ENCODE measurements at regions not wholly inside any gene's neighbourhood (a gene's known extent, or its start where the extent isn't known, plus 50 kb on each side); places are given as distances from the start of the nearest gene placed in this dataset.

DNA sequence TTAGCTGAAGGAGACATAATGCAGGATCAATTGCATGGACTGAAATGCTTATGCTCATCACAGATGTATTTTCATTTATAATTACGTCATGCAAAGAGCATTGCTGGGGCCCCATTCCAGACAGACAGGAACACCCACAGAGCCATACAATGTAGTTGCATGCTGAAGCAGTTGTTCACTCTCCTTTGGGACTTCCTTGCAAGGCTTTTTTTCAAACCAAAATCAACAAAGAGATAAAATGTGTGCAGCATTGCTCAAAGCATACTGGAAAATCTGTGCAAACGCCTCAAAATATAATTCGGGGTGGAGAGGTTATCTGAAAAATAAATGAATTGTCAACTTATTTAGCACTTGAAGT, 463.2 kb downstream of the CDH2 start:
- ATAC-seq (ENCODE audit: low read depth): no peak
- in situ Hi-C loops (cut with MboI; ENCODE audit: low sequenced_read_pairs): no loop called here
- Histone ChIP-seq H3K4me2 (ENCODE audit: low read depth, low read length) (no peak overlapping the region), H3K9ac (ENCODE audit: low read depth, low read length) (no peak overlapping the region), H2AK5ac (ENCODE audit: low read depth, low read length) (no peak overlapping the region), H3K27ac (ENCODE audit: insufficient read depth, low read length) (no peak overlapping the region), H3K4me1 (ENCODE audit: control insufficient read depth, insufficient read depth, low read length) (no peaks in the 10 kb centered on the region), H3K23ac (ENCODE audit: low read depth, low read length) (no peak overlapping the region), H3K36me3 (ENCODE audit: control insufficient read depth, insufficient read depth, low read length) (no peaks in the 10 kb centered on the region), H4K20me1 (ENCODE audit: insufficient read depth, low read length) (no peaks in the 10 kb centered on the region), H3K4me3 (ENCODE audit: insufficient read depth, low read depth, low read length) (no peak overlapping the region), H3K14ac (replicated peaks; ENCODE audit: low read depth, low read length) (no peak overlapping the region), H2AK9ac (replicated peaks; ENCODE audit: low read depth, low read length, poor library complexity) (no peak overlapping the region), H3K9me1 (ENCODE audit: insufficient read depth, low read length) (no peaks in the 10 kb centered on the region), H2BK15ac (ENCODE audit: low read depth, low read length) (no peak overlapping the region), H3K79me1 (ENCODE audit: low read depth in 1 of 2, low read length in 2 of 2) (no peaks in the 10 kb centered on the region), H3K27me3 (ENCODE audit: control insufficient read depth, insufficient read depth, low read length) (no peaks in the 10 kb centered on the region), H3K9me3 (ENCODE audit: control insufficient read depth, insufficient read depth, low read length) (no peaks in the 10 kb centered on the region), H2BK5ac (ENCODE audit: low read depth, low read length, poor library complexity, severe bottlenecking) (no peak overlapping the region), H3K18ac (ENCODE audit: low read depth, low read length) (no peak overlapping the region), H4K8ac (ENCODE audit: low read depth in 2 of 2, low read length in 2 of 2) (no peak overlapping the region), H4K91ac (ENCODE audit: insufficient read depth, low read depth, low read length) (no peak overlapping the region), H2AFZ (replicated peaks; ENCODE audit: low read length, poor library complexity) (no peak overlapping the region), H4K5ac (ENCODE audit: low read depth, low read length) (no peak overlapping the region), H2BK120ac (ENCODE audit: low read depth, low read length) (no peak overlapping the region), H3K4ac (ENCODE audit: low read depth, low read length) (no peak overlapping the region), H3K56ac (ENCODE audit: extremely low read depth, insufficient read depth, low read length) (no peak overlapping the region), H2BK20ac (ENCODE audit: low read depth, low read length) (no peak overlapping the region)
- TF ChIP-seq, protein P1, sequence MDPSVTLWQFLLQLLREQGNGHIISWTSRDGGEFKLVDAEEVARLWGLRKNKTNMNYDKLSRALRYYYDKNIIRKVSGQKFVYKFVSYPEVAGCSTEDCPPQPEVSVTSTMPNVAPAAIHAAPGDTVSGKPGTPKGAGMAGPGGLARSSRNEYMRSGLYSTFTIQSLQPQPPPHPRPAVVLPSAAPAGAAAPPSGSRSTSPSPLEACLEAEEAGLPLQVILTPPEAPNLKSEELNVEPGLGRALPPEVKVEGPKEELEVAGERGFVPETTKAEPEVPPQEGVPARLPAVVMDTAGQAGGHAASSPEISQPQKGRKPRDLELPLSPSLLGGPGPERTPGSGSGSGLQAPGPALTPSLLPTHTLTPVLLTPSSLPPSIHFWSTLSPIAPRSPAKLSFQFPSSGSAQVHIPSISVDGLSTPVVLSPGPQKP (IDR thresholded peaks at IDR 0.05; ENCODE audit: borderline replicate concordance, low read depth, low read length): no peak
- TF ChIP-seq FOS (IDR thresholded peaks at IDR 0.05; ENCODE audit: low read depth, low read length) (no peak), BHLHE40 (IDR thresholded peaks at IDR 0.05; ENCODE audit: low read depth, low read length) (no peak), MXI1 (IDR thresholded peaks at IDR 0.05; ENCODE audit: borderline replicate concordance, low read depth, low read length) (no peak), SMC3 (IDR thresholded peaks at IDR 0.05; ENCODE audit: low read depth, low read length) (no peak), MAZ (IDR thresholded peaks at IDR 0.05; ENCODE audit: borderline replicate concordance, low read depth, low read length) (no peak), CHD1 (IDR thresholded peaks at IDR 0.05; ENCODE audit: low read depth, low read length) (no peak), RAD21 (IDR thresholded peaks at IDR 0.05; ENCODE audit: low read length) (no peak), RFX5 (IDR thresholded peaks at IDR 0.05; ENCODE audit: low read depth, low read length) (no peak), MAFK (IDR thresholded peaks at IDR 0.05; ENCODE audit: low read depth, low read length) (no peak), RCOR1 (IDR thresholded peaks at IDR 0.05; ENCODE audit: insufficient replicate concordance, low read length) (no peak)
- TF ChIP-seq, protein P2, sequence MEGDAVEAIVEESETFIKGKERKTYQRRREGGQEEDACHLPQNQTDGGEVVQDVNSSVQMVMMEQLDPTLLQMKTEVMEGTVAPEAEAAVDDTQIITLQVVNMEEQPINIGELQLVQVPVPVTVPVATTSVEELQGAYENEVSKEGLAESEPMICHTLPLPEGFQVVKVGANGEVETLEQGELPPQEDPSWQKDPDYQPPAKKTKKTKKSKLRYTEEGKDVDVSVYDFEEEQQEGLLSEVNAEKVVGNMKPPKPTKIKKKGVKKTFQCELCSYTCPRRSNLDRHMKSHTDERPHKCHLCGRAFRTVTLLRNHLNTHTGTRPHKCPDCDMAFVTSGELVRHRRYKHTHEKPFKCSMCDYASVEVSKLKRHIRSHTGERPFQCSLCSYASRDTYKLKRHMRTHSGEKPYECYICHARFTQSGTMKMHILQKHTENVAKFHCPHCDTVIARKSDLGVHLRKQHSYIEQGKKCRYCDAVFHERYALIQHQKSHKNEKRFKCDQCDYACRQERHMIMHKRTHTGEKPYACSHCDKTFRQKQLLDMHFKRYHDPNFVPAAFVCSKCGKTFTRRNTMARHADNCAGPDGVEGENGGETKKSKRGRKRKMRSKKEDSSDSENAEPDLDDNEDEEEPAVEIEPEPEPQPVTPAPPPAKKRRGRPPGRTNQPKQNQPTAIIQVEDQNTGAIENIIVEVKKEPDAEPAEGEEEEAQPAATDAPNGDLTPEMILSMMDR (conservative IDR thresholded peaks at IDR 0.05; ENCODE audit: low read depth, low read length): no peak
- TF ChIP-seq, protein P3, sequence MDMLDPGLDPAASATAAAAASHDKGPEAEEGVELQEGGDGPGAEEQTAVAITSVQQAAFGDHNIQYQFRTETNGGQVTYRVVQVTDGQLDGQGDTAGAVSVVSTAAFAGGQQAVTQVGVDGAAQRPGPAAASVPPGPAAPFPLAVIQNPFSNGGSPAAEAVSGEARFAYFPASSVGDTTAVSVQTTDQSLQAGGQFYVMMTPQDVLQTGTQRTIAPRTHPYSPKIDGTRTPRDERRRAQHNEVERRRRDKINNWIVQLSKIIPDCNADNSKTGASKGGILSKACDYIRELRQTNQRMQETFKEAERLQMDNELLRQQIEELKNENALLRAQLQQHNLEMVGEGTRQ (IDR thresholded peaks at IDR 0.05; ENCODE audit: low read depth, low read length): no peak
- DNase-seq: peak; percentile 15
- CTCF ChIA-PET: no interaction called here
- 0% methylated on average over 1 of the region's 3 CpGs; no CpG with 5 or more reads in 1 of the 2 experiments for WGBS, 2 experiments (ENCODE audit: extremely low coverage in 2 of 2, insufficient read length in 1 of 2)
- intact Hi-C loops (cut with micrococcal nuclease): no loop called here
- no TSS peak for BruUV-seq (replicated peaks)
- POLR2A ChIA-PET (ENCODE audit: unreplicated experiment): no interaction called here
- dilution Hi-C loops (cut with HindIII; ENCODE audit: low sequenced_read_pairs, unreplicated experiment): no loop called here
